ENCODE measurements at regions not wholly inside any gene's neighbourhood (a gene's known extent, or its start where the extent isn't known, plus 50 kb on each side); places are given as distances from the start of the nearest gene placed in this dataset.

GRCh38 chr10:6977398-6978186, 397.5 kb upstream of the PRKCQ start:
- TF ChIP-seq CEBPB (IDR thresholded peaks at IDR 0.05) (no peak), MAX (IDR thresholded peaks at IDR 0.05) (no peak), TAF1 (IDR thresholded peaks at IDR 0.05; ENCODE audit: low read depth) (no peak), YY1 (IDR thresholded peaks at IDR 0.05; ENCODE audit: low read depth) (no peak), RAD21 (IDR thresholded peaks at IDR 0.05; ENCODE audit: low read depth) (no peak), NFIC (IDR thresholded peaks at IDR 0.05) (no peak), EP300 (IDR thresholded peaks at IDR 0.05; ENCODE audit: borderline replicate concordance) (no peak)
- TF ChIP-seq, protein P1, sequence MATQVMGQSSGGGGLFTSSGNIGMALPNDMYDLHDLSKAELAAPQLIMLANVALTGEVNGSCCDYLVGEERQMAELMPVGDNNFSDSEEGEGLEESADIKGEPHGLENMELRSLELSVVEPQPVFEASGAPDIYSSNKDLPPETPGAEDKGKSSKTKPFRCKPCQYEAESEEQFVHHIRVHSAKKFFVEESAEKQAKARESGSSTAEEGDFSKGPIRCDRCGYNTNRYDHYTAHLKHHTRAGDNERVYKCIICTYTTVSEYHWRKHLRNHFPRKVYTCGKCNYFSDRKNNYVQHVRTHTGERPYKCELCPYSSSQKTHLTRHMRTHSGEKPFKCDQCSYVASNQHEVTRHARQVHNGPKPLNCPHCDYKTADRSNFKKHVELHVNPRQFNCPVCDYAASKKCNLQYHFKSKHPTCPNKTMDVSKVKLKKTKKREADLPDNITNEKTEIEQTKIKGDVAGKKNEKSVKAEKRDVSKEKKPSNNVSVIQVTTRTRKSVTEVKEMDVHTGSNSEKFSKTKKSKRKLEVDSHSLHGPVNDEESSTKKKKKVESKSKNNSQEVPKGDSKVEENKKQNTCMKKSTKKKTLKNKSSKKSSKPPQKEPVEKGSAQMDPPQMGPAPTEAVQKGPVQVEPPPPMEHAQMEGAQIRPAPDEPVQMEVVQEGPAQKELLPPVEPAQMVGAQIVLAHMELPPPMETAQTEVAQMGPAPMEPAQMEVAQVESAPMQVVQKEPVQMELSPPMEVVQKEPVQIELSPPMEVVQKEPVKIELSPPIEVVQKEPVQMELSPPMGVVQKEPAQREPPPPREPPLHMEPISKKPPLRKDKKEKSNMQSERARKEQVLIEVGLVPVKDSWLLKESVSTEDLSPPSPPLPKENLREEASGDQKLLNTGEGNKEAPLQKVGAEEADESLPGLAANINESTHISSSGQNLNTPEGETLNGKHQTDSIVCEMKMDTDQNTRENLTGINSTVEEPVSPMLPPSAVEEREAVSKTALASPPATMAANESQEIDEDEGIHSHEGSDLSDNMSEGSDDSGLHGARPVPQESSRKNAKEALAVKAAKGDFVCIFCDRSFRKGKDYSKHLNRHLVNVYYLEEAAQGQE (IDR thresholded peaks at IDR 0.05; ENCODE audit: low read depth), result no peak

Data from Ishikawa (cell line).